GM19397 (cell line): ENCODE measurements at regions not wholly inside any gene's neighbourhood (a gene's known extent, or its start where the extent isn't known, plus 50 kb on each side); places are given as distances from the start of the nearest gene placed in this dataset.

Experiments used
- ATAC-seq: cut with Tn5 transposase; IDR thresholded peaks from one replicate; pipeline ENCODE4 v1.9.1; 2021; ENCODE audit warnings: mild to moderate bottlenecking, moderate library complexity; ENCODE audit not compliant: unreplicated experiment

DNA sequence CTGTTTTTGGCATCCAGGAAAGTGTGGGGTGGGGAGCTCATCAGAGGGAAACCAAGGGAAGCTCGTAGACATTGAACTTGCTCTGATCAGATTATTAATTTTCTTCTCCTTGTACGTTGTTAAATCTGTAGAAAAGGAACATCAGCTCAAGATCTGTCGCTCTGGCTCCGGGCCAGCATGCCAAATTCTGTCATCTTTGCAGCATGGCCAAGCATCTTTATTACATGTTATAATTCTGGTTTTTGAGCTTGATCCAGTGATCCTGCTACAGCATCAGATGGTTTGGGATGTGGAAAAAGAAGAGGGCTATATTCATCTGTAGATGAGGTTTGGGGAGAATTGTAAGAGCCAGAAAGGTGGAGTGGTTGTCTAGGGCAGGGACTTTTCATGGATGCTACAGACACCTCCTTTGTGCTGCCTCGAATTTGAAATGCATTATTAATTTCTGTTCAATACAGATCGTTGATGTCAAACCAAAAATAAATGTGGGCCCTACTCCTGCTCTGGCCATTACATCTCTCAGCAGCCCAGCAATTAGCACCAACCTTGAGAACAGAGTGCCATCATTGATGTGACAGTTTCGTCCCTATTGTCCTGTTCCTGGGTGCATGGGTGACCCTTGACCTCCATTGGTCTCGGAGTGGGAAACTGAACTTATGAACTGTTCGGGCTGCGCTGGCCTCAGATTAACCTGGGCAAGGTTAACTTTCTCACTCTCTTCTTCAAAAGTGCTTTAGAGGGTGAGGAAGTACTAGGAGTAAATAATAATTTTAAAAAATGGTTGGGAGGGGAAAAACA is 250.8 kb downstream of the SOX4 start:
- ATAC-seq, result no peak

DNA sequence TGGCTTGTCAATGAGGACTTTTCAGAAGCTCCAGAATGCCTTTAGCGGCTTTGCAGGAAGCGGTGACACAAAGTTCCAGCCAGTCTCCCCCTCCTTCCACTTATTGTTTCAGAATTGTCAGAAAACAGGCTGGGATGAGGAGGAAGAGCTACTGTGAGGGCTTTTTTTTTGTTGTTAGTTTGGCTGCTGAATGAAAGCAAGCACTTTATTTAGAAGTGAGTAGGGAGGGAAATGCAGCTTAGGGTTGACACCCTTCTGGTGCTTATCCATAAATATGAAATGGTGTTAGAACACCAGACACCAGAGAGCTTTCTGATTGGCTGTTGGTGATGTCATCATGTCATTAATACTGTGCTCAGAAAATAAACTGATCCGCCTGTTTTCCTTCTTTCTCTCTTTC is 251.5 kb downstream of the SOX4 start:
- ATAC-seq, result no peak

DNA sequence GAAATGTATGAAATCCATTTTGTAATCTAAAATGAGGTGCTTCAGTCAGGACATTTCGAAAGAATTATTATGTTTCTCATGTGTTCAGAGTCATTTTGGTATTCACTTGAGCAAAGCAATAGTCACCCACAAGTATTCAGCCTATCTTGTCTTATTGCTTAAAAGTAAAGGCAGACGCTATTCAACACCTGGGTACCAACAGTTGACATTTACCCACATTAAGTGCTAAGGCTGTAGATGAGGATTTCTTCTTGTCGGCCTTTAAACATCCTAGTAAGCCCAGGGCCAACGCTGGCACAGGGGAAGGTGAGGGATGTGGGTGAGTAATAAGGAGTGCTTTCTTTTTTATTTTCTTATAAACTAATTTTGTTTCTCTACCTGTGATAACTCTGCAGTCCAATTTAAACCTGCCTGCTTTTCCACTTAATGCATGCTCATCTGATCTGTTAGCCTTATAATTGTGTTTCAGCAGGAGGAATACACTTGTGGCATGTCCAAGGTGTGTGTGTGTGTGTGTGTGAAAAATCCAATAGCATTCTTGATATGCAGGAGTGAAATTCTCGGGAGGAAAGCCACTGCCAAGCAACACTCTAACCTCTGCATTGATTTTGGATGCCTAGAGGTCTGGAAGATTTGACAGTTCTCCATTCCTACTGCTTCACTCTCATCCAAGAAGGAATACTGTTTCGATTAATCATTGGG is 252.0 kb downstream of the SOX4 start:
- no peak for ATAC-seq

DNA sequence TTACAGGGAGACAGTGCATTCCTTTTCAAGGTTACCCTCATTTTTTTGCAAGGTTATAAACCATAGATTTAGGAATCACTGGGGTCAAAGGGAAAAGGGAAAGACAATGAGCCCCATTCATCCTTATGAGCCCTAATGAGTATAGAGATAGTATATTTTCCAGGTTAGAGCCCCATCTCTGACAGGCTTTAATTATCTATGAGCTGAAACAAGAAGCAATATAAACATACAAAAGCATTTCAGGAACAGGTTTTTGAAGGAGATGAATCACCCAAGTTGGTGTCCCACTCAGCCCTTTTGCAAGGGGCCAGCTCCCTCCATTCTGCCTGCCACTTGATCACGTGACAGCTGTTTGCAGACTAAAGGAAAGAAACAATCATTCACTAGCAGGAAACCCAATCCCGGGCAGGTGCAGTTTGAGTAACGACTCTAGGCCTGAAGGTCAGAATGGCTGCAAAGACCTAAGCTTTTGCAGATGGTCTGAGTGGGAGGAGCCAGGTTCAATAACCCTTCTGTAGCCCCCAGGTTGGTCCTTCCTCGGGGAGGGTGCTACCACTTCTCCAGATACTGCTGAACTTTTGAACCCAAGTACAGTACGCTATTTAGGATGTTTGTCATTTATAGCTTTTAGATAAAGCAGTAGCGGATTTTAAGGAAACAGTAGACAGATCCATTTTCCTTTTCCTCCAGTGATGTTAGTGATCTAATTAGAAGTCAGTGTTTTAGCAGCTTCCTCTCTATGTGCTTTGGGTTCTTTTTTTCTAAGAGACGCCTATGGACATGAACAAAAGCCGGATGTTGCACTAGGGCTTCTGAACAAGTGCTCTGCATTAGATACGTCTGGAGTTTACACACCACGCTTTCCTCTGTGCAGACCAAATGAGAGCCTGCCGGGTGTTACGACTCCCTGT is 253.2 kb downstream of the SOX4 start:
- ATAC-seq, result peak; percentile 68

DNA sequence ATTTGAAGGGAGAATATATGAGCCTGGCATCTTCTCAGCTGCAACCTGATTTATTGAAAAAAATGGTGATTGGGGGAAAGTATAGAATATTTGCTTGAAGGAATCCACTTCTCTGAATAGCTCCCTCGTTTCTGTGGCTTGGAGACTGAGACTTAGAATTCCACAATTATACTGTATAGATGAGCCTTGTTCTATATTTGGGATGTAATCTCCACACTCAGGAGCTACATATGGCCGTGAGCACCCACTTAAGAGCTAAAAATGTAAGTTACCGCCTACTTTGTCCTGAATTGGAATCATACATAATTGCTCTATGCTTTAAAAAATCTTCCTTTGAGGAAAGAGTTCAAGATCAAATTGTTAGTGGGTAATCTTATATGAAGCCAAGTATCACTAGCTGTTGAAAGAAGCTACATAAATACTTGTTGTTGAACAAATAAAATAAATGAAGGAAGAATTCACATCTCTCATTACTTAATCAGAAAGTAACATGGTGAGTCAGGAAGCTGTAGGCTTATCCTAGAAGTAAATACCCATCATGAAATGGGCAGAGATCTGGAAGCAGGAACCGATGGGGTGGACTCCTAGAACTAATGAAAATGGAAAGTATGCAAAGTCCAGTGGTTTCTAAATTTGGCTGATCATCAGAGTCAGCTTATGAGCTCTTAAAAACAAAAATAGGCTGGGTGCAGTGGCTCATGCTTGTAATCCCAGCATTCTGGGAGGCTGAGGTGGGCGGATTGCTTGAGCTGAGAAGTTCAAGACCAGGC is 254.3 kb downstream of the SOX4 start:
- no peak for ATAC-seq

- no peak for ATAC-seq
Measured at GRCh38 chr6:21850691-21851090, 257.1 kb downstream of the SOX4 start.

GRCh38 chr6:21855811-21856455 is 262.4 kb downstream of the SOX4 start:
- no peak for ATAC-seq

- ATAC-seq, result no peak
Measured at GRCh38 chr6:21856456-21856825, 262.9 kb downstream of the SOX4 start.

DNA sequence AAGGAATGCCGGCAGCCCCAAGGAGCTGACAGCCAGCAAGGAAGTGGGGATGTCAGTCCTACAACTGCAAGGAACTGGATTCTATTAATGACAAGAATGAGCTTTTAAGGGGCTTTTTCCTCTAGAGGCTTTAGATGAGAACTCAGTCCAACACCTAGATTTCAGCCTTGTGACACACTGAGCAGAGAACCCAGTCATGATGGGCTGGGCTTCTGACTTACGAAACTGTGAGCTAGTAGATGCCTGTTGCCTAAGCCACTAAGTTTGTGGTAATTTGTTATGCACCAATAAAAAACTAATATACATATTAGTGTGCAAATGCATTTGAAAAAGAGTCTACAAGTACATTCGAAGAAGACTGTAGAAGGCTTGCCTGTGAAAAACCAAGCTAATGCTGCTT is 263.3 kb downstream of the SOX4 start:
- no peak for ATAC-seq

GRCh38 chr6:21858076-21858475 is 264.5 kb downstream of the SOX4 start:
- no peak for ATAC-seq

DNA sequence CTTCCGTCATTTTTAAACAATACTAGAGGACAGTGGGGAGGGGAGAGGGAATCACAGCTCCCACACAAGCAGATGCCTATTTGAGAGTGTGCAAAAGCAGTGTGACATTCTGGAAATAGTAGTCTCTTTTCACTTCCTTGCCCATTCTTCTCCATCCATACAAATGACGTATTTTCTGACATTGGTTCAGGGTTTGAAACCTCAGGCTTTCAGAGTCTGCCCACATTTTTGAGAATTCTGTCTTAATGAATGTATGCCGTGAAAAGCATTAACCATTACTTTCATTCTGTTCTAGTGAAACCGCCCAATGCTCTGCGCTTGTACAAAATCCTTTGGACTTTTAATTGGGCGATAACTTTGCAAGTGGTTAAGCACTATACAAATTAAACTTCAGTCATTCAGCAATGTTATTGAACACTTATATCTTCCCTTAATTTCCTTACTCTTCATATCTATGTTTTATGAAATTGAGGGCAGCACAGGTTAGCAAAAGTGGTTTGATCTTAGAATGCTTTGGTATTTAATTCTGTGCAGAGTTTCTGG is 265.7 kb downstream of the SOX4 start:
- no peak for ATAC-seq

DNA sequence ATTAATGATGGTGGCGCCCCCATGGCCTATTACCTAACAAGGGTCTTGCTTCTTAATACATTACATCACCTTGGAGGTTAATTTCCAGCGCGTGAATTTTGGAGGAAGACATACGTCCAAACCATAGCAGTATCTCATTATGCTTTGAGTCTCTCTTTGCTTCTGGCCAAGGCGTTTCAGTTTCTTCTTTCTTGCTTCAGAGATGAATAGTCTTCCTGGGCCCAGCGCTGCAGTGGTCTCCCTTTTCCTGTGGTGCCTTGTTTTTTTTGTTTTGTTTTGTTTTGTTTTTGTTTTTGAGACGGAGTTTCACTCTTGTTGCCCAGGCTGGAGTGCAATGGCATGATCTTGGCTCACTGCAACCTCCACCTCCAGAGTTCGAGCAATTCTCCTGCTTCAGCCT is 268.4 kb downstream of the SOX4 start:
- ATAC-seq, result no peak

- ATAC-seq, result no peak
Measured at GRCh38 chr6:21864206-21864605, 270.7 kb downstream of the SOX4 start.

GRCh38 chr6:21868226-21868625 is 274.7 kb downstream of the SOX4 start:
- ATAC-seq, result no peak

GRCh38 chr6:21869085-21869771 is 275.7 kb downstream of the SOX4 start:
- no peak for ATAC-seq

DNA sequence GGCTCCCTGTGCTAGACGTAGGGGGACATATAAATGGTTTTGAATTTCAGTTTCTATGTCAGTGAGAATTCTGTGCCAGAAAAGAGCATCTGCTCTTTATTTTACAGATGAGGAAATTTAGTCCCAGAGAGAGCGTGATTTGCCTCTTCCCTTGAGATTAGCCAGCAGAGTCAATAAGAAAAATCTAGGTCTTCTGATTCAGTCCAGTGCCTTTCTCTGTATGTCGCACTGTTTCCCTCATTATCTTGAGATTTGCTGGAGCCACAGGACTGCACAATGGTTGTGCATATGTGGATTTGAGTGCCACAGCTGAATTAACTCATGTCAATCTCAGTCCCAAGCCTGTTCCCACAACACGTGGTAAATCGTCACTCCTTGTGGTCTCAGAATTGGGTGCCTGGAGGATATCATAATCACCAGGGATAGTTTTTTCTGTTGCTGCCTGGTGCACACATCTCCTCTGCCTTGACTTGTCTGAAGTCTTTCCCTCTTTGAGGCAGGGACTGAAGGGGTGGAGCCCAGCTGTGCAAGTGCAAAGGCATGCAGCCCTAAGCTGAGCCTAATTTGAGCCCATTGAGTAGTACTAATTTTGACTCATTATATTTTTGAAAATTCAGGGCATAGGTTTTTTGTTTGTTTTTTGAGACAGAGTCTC is 276.7 kb downstream of the SOX4 start:
- ATAC-seq, result no peak

- ATAC-seq, result no peak
Measured at GRCh38 chr6:21871831-21872230, 278.3 kb downstream of the SOX4 start.

DNA sequence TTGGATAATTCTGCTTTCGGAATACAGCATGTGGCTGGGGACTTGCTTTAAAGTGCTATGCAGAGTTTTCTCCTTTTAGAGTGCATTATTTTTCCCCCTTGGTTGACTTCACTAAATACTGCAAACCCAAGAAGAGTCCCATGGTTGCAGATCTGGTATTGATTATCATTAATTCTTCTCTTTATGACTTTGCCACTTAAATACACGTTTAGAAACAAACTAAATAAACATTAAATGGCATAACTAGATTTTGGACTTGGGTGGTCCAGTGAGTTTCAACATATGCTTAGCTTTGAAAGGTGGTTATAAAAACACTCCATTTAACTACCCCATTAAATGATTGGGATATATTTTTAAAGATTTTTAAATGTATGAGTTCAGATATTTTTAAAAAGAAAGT is 279.2 kb downstream of the SOX4 start:
- ATAC-seq, result no peak

DNA sequence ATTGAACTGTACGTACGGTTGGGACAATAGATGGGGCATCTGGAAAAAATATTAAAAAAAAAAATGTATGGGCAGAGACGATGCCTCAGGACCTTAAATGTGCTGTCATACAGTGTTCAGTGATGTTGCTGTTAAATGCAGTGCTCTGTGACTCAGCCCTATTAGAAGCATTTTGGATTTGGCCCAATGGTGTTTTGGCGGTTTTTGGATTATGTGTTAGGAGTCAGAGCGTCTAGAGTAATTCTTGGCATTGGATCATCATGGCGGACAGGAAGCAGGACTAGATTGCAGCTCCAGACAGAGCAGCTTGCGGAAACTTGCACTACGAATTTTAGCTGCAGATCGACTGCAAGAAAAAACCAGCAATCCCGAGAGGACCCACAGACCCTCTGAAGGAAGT is 280.0 kb downstream of the SOX4 start:
- no peak for ATAC-seq
